HCT116 (cell line): ENCODE measurements at regions not wholly inside any gene's neighbourhood (a gene's known extent, or its start where the extent isn't known, plus 50 kb on each side); places are given as distances from the start of the nearest gene placed in this dataset.

ENCODE experiments used
- ATAC-seq: fragments of 200-7000 bp; cut with Tn5 transposase; 2 replicates; pipeline ENCODE4 v1.9.1; 2020; ENCODE audit warnings: mild to moderate bottlenecking, moderate library complexity
- BruUV-seq: library from RNA; stranded (reverse); fragments of 400-500 nt; replicated peaks from 2 replicates; lab custom pipeline; 2021; lab: Mats Ljungman, UMichigan
- CTCF ChIA-PET: fragments of 300-600 bp; sonication (Branson Sonifier 250); formaldehyde crosslinking; loops from one replicate; lab custom pipeline; 2021; ENCODE audit warnings: antibody characterized with exemption; lab: Charles Lee
- POLR2A ChIA-PET: fragments of 300-600, 350-600 bp; sonication (Branson Sonifier 250); formaldehyde crosslinking; loops from one replicate; lab custom pipeline; 2021; ENCODE audit warnings: antibody characterized with exemption; lab: Charles Lee
- RAD21 ChIA-PET, 2 experiments: fragments of 300-600 bp; sonication (Branson Sonifier 250); formaldehyde crosslinking; loops; one replicate each; lab custom pipeline; 2023; ENCODE audit warnings: low total read pairs in 2 of 2; ENCODE audit not compliant: uncharacterized antibody in 2 of 2, unreplicated experiment in 2 of 2, low non-redundant PET in 1 of 2; lab: Charles Lee
- DNase-seq: peaks from one replicate; pipeline ENCODE4 v3.0.0-alpha.2; 2010; ENCODE audit warnings: low read depth, low spot score
- H2AFZ ChIP-seq: fragments of 200-600 bp; shearing (Covaris generic), sonication (generic); 2 replicates; pipeline ENCODE4 v1.6.1; 2017; ENCODE audit warnings: low read depth, mixed run types, mixed read lengths, antibody characterized with exemption, low read length; ENCODE audit not compliant: poor library complexity, severe bottlenecking
- H3K27ac ChIP-seq: 2 replicates; pipeline ENCODE4 v1.5.1; 2012; ENCODE audit warnings: low read depth, low read length
- H3K27me3 ChIP-seq: fragments of 200-600 bp; sonication (generic); 2 replicates; pipeline ENCODE4 v1.6.1; 2016; ENCODE audit warnings: mixed run types, low read length, mixed read lengths; ENCODE audit not compliant: insufficient read depth
- H3K36me3 ChIP-seq, 2 experiments: fragments of 200-500 bp in 1 of 2; fragments of 200-600 bp in 1 of 2; sonication (Bioruptor generic) in 1 of 2; sonication (generic) in 1 of 2; 2 replicates each; pipeline versions ENCODE4 v1.5.1 to v1.6.1; 2014 to 2016; ENCODE audit warnings: low read length in 2 of 2, inconsistent platforms in 1 of 2, mixed read lengths in 1 of 2, mixed run types in 1 of 2; ENCODE audit not compliant: insufficient read depth in 2 of 2, control insufficient read depth in 1 of 2
- H3K4me1 ChIP-seq, 2 experiments: fragments of 200-600 bp in 1 of 2; sonication (generic) in 1 of 2; 2 replicates each; pipeline versions ENCODE4 v1.5.1 to v1.6.1; 2012 to 2017; ENCODE audit warnings: low read length in 2 of 2, inconsistent platforms in 1 of 2, mild to moderate bottlenecking in 1 of 2, mixed read lengths in 1 of 2, mixed run types in 1 of 2, moderate library complexity in 1 of 2; ENCODE audit not compliant: insufficient read depth in 2 of 2, control insufficient read depth in 1 of 2
- H3K4me2 ChIP-seq: fragments of 200-600 bp; sonication (generic); 2 replicates; pipeline ENCODE4 v1.6.1; 2017; ENCODE audit warnings: mixed run types, low read length, mixed read lengths
- H3K4me3 ChIP-seq, 2 experiments: fragments of 200-600 bp in 1 of 2; sonication (generic) in 1 of 2; replicated peaks in 1 of 2; 2 replicates each; pipeline ENCODE4 v1.5.1; 2011 to 2016; ENCODE audit warnings: low read length in 2 of 2, control low read depth in 1 of 2, low read depth in 1 of 2, mild to moderate bottlenecking in 1 of 2, mixed read lengths in 1 of 2, mixed run types in 1 of 2
- H3K79me2 ChIP-seq: fragments of 200-600 bp; sonication (generic); 2 replicates; pipeline ENCODE4 v1.6.1; 2017; ENCODE audit warnings: mild to moderate bottlenecking, mixed run types, low read length, moderate library complexity, mixed read lengths; ENCODE audit not compliant: insufficient read depth
- H3K9ac ChIP-seq: fragments of 200-600 bp; sonication (generic); 2 replicates; pipeline ENCODE4 v1.6.1; 2016; ENCODE audit warnings: low read length, mixed read lengths
- H3K9me2 ChIP-seq: fragments of 200-600 bp; sonication (generic), shearing (Covaris generic); 2 replicates; pipeline ENCODE4 v1.6.1; 2017; ENCODE audit warnings: mixed run types, mild to moderate bottlenecking, moderate library complexity; ENCODE audit not compliant: insufficient read depth
- H3K9me3 ChIP-seq, 2 experiments: fragments of 200-500 bp in 1 of 2; fragments of 200-600 bp in 1 of 2; sonication (Bioruptor generic) in 1 of 2; sonication (generic) in 1 of 2; 2 replicates each; pipeline ENCODE4 v1.6.1; 2014 to 2017; ENCODE audit warnings: low read length in 2 of 2, mixed read lengths in 2 of 2, inconsistent platforms in 1 of 2, low read depth in 1 of 2, mild to moderate bottlenecking in 1 of 2, mixed run types in 1 of 2, moderate library complexity in 1 of 2; ENCODE audit not compliant: control insufficient read depth in 1 of 2, insufficient read depth in 1 of 2
- H4K20me1 ChIP-seq: fragments of 200-600 bp; sonication (generic), shearing (Covaris generic); 2 replicates; pipeline ENCODE4 v1.6.1; 2017; ENCODE audit warnings: mixed run types, mild to moderate bottlenecking, moderate library complexity; ENCODE audit not compliant: insufficient read depth
- ATF3 ChIP-seq: IDR thresholded peaks from 2 replicates; pipeline ENCODE4 v1.6.1; 2012
- CBX3 ChIP-seq: IDR thresholded peaks from 2 replicates; pipeline ENCODE4 v1.6.1; 2012; ENCODE audit warnings: low read depth
- EGR1 ChIP-seq: IDR thresholded peaks from 2 replicates; pipeline ENCODE4 v1.6.1; 2012; ENCODE audit warnings: low read depth
- SIN3A ChIP-seq: IDR thresholded peaks from 2 replicates; pipeline ENCODE4 v1.6.1; 2012; ENCODE audit warnings: low read depth
- intact Hi-C: fragments of 100-400 bp; cut with micrococcal nuclease; formaldehyde crosslinking; loops from 2 replicates; pipeline ENCODE4 v1.10.0; 2022

- no peaks in the 10 kb centered on the region for H3K36me3 ChIP-seq
- ATAC-seq = no peak
- no peak overlapping the region for H3K4me2 ChIP-seq
- no peaks in the 10 kb centered on the region for H3K4me1 ChIP-seq
- no peak overlapping the region for H3K9ac ChIP-seq
- no peaks in the 10 kb centered on the region for H3K27me3 ChIP-seq
- H4K20me1 ChIP-seq = no peaks in the 10 kb centered on the region
- ChIA-PET POLR2A (no interaction called here), CTCF (no interaction called here), RAD21 (no interaction called here)
- H3K4me3 ChIP-seq = no peak overlapping the region
- H3K9me3 ChIP-seq = no peaks in the 10 kb centered on the region
- H3K27ac ChIP-seq = no peak overlapping the region
- H2AFZ ChIP-seq = no peak overlapping the region
- H3K79me2 ChIP-seq = no peaks in the 10 kb centered on the region
- BruUV-seq = no TSS peak
- no peak for DNase-seq
- intact Hi-C loops = no loop called here
- H3K9me2 ChIP-seq = no peaks in the 10 kb centered on the region
- no peak for TF ChIP-seq ATF3
- no peak for TF ChIP-seq SIN3A
- TF ChIP-seq EGR1 = no peak
- TF ChIP-seq CBX3 = no peak
These were observed 78.6 kb upstream of the USP25 start for GRCh38 chr21:15651172-15651571.

- no peaks in the 10 kb centered on the region for H3K9me2 ChIP-seq
- no peaks in the 10 kb centered on the region for H3K4me1 ChIP-seq
- H2AFZ ChIP-seq = no peak overlapping the region
- ChIA-PET RAD21 (no interaction called here), CTCF (no interaction called here)
- no TSS peak for BruUV-seq
- no peak overlapping the region for H3K4me3 ChIP-seq
- no peak overlapping the region for H3K9ac ChIP-seq
- H3K27ac ChIP-seq = no peak overlapping the region
- ATAC-seq = no peak
- no peaks in the 10 kb centered on the region for H3K27me3 ChIP-seq
- H4K20me1 ChIP-seq = no peaks in the 10 kb centered on the region
- H3K9me3 ChIP-seq = no peaks in the 10 kb centered on the region
- no peak for DNase-seq
- H3K79me2 ChIP-seq = no peaks in the 10 kb centered on the region
- no peaks in the 10 kb centered on the region for H3K36me3 ChIP-seq
- intact Hi-C loops = no loop called here
- no peak for TF ChIP-seq SIN3A
- TF ChIP-seq, all 23 proteins: peak for 0
- POLR2A ChIA-PET = no interaction called here
- H3K4me2 ChIP-seq = no peak overlapping the region
These were observed 76.1 kb upstream of the USP25 start for GRCh38 chr21:15653710-15654109.
